Tibial nerve (tissue), 4 donors: ENCODE measurements at regions not wholly inside any gene's neighbourhood (a gene's known extent, or its start where the extent isn't known, plus 50 kb on each side); places are given as distances from the start of the nearest gene placed in this dataset.

Source experiments
- DNase-seq, 2 donors: peaks; one replicate each; pipeline ENCODE4 v3.0.0-alpha.2; 2019; ENCODE audit warnings: low spot score in 2 of 2
- H3K27ac ChIP-seq, 4 donors: fragments of 200-600 bp; sonication (generic) in 3 of 4; one replicate each; pipeline ENCODE4 v1.5.1; 2017 to 2019; ENCODE audit warnings: mild to moderate bottlenecking in 1 of 4
- H3K27me3 ChIP-seq, 2 donors: fragments of 200-600 bp; sonication (generic) in 1 of 2; one replicate each; pipeline versions ENCODE4 v1.5.1 to v1.6.0; 2017 to 2019
- H3K36me3 ChIP-seq, 3 donors: fragments of 200-600 bp; sonication (generic); one replicate each; pipeline ENCODE4 v1.5.1; 2018 to 2019
- H3K4me1 ChIP-seq, 4 donors: fragments of 200-600 bp; sonication (generic) in 3 of 4; one replicate each; pipeline ENCODE4 v1.5.1; 2017 to 2019
- H3K4me3 ChIP-seq, 4 donors: fragments of 200-600 bp; sonication (generic) in 3 of 4; one replicate each; pipeline ENCODE4 v1.5.1; 2017 to 2019; ENCODE audit warnings: mild to moderate bottlenecking in 1 of 4, moderate library complexity in 1 of 4
- H3K9me3 ChIP-seq, 4 donors: fragments of 200-600 bp; sonication (generic) in 3 of 4; one replicate each; pipeline ENCODE4 v1.5.1; 2017 to 2019
- EP300 ChIP-seq, 2 donors: sonication (generic); formaldehyde crosslinking; IDR thresholded peaks; one replicate each; pipeline ENCODE4 v1.6.1; 2017; ENCODE audit warnings: antibody characterized with exemption in 2 of 2, mild to moderate bottlenecking in 1 of 2
- POLR2A ChIP-seq, 2 donors: fragments of 450-650 bp; IDR thresholded peaks; one replicate each; pipeline ENCODE4 v1.6.1; 2017; ENCODE audit warnings: antibody characterized with exemption in 2 of 2, mild to moderate bottlenecking in 2 of 2, moderate library complexity in 2 of 2
- WGBS, 2 donors: methylation state at CpG; one replicate each; pipeline ENCODE4 v1.1.5; 2018; 5-methylcytosine and 5-hydroxymethylcytosine counted together
- TF ChIP-seq, protein P1 (sequence below), 5 experiments: fragments of 200-600 bp in 3 of 5; fragments of 450-650 bp in 2 of 5; sonication (generic) in 3 of 5; IDR thresholded peaks; one replicate each; pipeline ENCODE4 v1.5.1; 2016 to 2019; ENCODE audit warnings: antibody characterized with exemption in 5 of 5, mild to moderate bottlenecking in 3 of 5, moderate library complexity in 2 of 5

DNA sequence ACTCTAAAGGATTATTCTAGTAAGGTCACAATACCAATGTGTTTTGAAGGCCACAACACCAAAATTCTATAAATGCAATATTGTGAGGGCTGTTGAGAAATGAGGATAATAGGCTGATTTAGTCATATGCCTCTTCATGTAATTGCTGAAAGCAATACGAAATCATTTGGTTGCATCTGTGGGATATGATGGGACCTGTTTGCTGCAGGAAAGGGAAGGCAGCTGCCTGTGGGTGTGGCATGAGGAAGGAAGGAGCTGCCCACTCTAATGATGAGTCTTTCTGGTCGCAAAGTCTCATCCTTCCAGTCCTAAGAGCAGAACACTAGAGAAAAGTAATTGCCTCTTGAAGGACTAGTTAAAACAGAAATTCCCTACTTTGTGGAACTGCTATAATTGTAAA, 245.3 kb upstream of the ZPLD1 start:
- Histone ChIP-seq H3K9me3 (no peaks in the 10 kb centered on the region), H3K27me3 (no peaks in the 10 kb centered on the region), H3K27ac (no peak overlapping the region), H3K4me1 (no peaks in the 10 kb centered on the region), H3K4me3 (no peak overlapping the region), H3K36me3 (no peaks in the 10 kb centered on the region)
- no peak for TF ChIP-seq EP300 (IDR thresholded peaks at IDR 0.05)
- no peak for TF ChIP-seq POLR2A (IDR thresholded peaks at IDR 0.05)
- TF ChIP-seq, protein P1, sequence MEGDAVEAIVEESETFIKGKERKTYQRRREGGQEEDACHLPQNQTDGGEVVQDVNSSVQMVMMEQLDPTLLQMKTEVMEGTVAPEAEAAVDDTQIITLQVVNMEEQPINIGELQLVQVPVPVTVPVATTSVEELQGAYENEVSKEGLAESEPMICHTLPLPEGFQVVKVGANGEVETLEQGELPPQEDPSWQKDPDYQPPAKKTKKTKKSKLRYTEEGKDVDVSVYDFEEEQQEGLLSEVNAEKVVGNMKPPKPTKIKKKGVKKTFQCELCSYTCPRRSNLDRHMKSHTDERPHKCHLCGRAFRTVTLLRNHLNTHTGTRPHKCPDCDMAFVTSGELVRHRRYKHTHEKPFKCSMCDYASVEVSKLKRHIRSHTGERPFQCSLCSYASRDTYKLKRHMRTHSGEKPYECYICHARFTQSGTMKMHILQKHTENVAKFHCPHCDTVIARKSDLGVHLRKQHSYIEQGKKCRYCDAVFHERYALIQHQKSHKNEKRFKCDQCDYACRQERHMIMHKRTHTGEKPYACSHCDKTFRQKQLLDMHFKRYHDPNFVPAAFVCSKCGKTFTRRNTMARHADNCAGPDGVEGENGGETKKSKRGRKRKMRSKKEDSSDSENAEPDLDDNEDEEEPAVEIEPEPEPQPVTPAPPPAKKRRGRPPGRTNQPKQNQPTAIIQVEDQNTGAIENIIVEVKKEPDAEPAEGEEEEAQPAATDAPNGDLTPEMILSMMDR (IDR thresholded peaks at IDR 0.05), result no peak
- DNase-seq, result no peak
- WGBS, 2 donors, result 54 to 55% methylated on average over 2 of the region's 2 CpGs

DNA sequence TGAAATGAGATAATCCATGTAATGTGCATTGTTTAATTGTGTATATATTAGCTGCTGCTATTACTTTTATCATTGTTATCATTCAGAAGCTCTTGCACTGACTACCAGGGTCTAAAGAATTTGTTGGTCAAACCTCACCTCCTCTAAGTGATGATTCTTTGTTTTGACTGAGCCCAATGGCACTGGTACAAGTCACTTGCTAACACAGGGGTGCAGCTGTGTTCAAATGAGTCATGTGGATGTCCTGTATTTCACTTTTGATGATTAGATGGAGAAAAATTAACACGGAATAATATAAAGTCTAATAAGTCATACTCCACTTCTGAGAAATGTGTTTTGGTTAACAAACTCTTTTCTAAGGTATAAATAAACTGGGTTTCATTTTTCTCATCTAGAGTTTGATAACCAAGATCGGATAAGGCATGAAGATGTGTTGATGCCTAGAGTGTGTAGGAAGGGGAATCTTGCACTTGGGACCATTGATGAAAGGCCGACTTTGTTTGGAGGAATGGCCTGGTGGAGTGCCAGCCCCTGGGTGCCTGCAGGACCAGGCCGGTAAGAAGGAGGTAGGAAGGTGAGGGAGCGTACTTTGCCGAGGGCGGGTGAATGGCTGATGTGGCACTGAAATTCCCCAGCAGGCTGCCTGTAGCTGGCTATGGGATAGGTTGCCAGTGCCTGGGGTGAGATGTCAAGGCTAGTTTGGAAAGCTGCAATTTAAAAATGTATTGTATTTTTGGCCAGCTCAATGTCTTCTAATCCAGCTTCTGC, 244.7 kb upstream of the ZPLD1 start:
- TF ChIP-seq POLR2A (IDR thresholded peaks at IDR 0.05), result no peak
- TF ChIP-seq, protein P1 (IDR thresholded peaks at IDR 0.05), result no peak
- no peak for TF ChIP-seq EP300 (IDR thresholded peaks at IDR 0.05)
- H3K4me3 ChIP-seq, result no peak overlapping the region
- no peaks in the 10 kb centered on the region for H3K36me3 ChIP-seq
- H3K4me1 ChIP-seq, result no peaks in the 10 kb centered on the region
- WGBS, 2 donors, result 80% methylated on average over 7 of the region's 7 CpGs
- DNase-seq, result no peak
- H3K27ac ChIP-seq, result no peak overlapping the region
- no peaks in the 10 kb centered on the region for H3K27me3 ChIP-seq
- H3K9me3 ChIP-seq, result no peaks in the 10 kb centered on the region

DNA sequence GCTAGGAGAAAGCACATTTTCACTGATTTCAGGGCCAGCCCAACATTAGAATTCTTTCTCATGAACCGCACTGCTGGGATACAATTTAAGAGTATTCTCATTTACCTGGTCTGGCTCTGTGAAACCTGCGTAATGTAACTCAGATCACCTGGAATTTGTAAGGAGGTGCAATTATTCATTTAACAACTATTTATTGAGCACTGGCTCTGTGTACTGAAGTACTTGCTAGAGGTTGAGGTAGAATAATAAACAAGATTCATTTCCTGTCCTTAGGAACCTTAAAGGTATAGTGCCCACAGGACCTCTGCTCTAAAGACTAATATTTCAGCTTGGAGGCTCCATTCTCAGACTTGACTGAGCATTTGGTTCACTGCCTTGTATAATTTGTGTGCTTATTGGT, 242.2 kb upstream of the ZPLD1 start:
- no peak overlapping the region for H3K27ac ChIP-seq
- no peak overlapping the region for H3K4me3 ChIP-seq
- H3K4me1 ChIP-seq, result no peaks in the 10 kb centered on the region
- H3K36me3 ChIP-seq, result no peaks in the 10 kb centered on the region
- H3K27me3 ChIP-seq, result no peaks in the 10 kb centered on the region
- DNase-seq, result no peak
- no peaks in the 10 kb centered on the region for H3K9me3 ChIP-seq
- TF ChIP-seq POLR2A (IDR thresholded peaks at IDR 0.05) (no peak), EP300 (IDR thresholded peaks at IDR 0.05) (no peak)
- TF ChIP-seq, protein P1 (IDR thresholded peaks at IDR 0.05), result no peak
- WGBS, 2 donors, result 95 to 98% methylated on average over 2 of the region's 2 CpGs

DNA sequence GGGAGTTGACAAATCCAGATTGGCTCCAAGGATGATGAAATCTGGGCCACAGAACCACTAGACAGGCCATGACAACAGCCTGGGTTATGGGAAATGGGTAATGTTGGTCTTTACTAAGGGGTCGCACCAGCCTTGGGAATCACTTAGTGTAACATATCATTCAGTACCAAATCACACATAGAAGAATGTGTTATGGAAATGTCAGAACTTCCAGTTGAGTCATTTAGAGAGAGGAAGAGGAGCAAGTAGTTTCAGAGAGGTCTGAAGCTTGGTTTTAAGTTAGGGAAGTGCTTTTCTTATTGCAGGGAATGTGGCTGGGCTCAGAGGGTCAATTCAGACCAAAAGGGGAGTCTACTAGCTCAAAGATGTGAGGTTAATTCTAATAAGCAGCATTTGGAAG, 241.6 kb upstream of the ZPLD1 start:
- Histone ChIP-seq H3K4me1 (no peaks in the 10 kb centered on the region), H3K9me3 (no peaks in the 10 kb centered on the region), H3K4me3 (no peak overlapping the region), H3K27me3 (no peaks in the 10 kb centered on the region), H3K36me3 (no peaks in the 10 kb centered on the region), H3K27ac (no peak overlapping the region)
- no peak for DNase-seq
- 83 to 91% methylated on average over 1 of the region's 1 CpG for WGBS, 2 donors
- TF ChIP-seq POLR2A (IDR thresholded peaks at IDR 0.05) (no peak), EP300 (IDR thresholded peaks at IDR 0.05) (no peak)
- TF ChIP-seq, protein P1 (IDR thresholded peaks at IDR 0.05), result no peak

DNA sequence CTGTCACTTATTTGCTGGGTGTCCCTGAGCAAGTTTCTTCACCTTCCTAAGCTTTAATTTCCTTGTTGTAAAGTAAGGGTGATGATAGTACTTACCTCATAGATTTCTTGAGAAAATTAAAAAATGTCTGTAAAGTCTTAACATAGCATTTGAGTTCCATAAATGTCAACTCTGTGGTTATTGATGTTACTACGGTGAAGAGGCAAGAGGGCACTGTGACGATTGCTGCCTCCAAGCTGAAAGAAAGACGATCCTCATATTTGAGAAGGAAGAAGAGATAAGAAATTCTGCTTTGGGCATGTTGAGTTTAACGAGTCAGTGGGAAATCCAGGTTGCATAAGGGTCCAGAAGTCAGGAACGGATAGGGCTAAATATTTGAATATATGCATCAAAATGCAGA, 240.8 kb upstream of the ZPLD1 start:
- 78 to 87% methylated on average over 5 of the region's 5 CpGs for WGBS, 2 donors
- Histone ChIP-seq H3K27ac (no peak overlapping the region), H3K4me1 (no peaks in the 10 kb centered on the region), H3K36me3 (no peaks in the 10 kb centered on the region), H3K27me3 (no peaks in the 10 kb centered on the region), H3K4me3 (no peak overlapping the region), H3K9me3 (no peaks in the 10 kb centered on the region)
- TF ChIP-seq POLR2A (IDR thresholded peaks at IDR 0.05), result no peak
- TF ChIP-seq, protein P1 (IDR thresholded peaks at IDR 0.05), result no peak
- no peak for TF ChIP-seq EP300 (IDR thresholded peaks at IDR 0.05)
- no peak for DNase-seq
